CD14-positive monocyte (primary cell): ENCODE measurements at regions not wholly inside any gene's neighbourhood (a gene's known extent, or its start where the extent isn't known, plus 50 kb on each side); places are given as distances from the start of the nearest gene placed in this dataset.

ENCODE experiments used
- DNase-seq, 3 donors: peaks; one replicate each; pipeline ENCODE4 v3.0.0-alpha.2; 2011 to 2022
- H2AFZ ChIP-seq: 2 replicates; pipeline ENCODE4 v1.6.0; 2012; ENCODE audit warnings: mild to moderate bottlenecking, low read depth, low read length, inconsistent platforms; ENCODE audit not compliant: insufficient read depth, poor library complexity, severe bottlenecking
- H3K27ac ChIP-seq, 2 donors: 1 replicate in 1 of 2; 2 replicates in 1 of 2; pipeline ENCODE4 v1.5.1; 2012 to 2013; ENCODE audit warnings: low read length in 2 of 2, control low read depth in 1 of 2, inconsistent platforms in 1 of 2, low read depth in 1 of 2, mild to moderate bottlenecking in 1 of 2
- H3K27me3 ChIP-seq, 2 donors: one replicate each; pipeline versions ENCODE4 v1.6.0 to v1.6.1; 2011 to 2013; ENCODE audit warnings: low read length in 2 of 2; ENCODE audit not compliant: control insufficient read depth in 2 of 2, insufficient read depth in 2 of 2
- H3K36me3 ChIP-seq, 2 donors: replicated peaks in 1 of 2; 1 replicate in 1 of 2; 2 replicates in 1 of 2; pipeline versions ENCODE4 v1.5.1 to v1.6.1; 2012 to 2013; ENCODE audit warnings: low read length in 2 of 2, control low read depth in 1 of 2, inconsistent platforms in 1 of 2, mild to moderate bottlenecking in 1 of 2; ENCODE audit not compliant: insufficient read depth in 2 of 2, control insufficient read depth in 1 of 2
- H3K4me1 ChIP-seq, 2 donors: 1 replicate in 1 of 2; 2 replicates in 1 of 2; pipeline versions ENCODE4 v1.5.1 to v1.6.1; 2012 to 2013; ENCODE audit warnings: low read length in 2 of 2, control low read depth in 1 of 2, inconsistent platforms in 1 of 2, mild to moderate bottlenecking in 1 of 2, moderate library complexity in 1 of 2; ENCODE audit not compliant: insufficient read depth in 2 of 2, control insufficient read depth in 1 of 2
- H3K4me2 ChIP-seq: replicated peaks from 2 replicates; pipeline ENCODE3; 2012; ENCODE audit warnings: low read length, moderate library complexity, mild to moderate bottlenecking; ENCODE audit not compliant: poor library complexity, severe bottlenecking; ENCODE audit errors: extremely low read depth
- H3K4me3 ChIP-seq, 3 experiments: fragments of 200-600 bp in 1 of 3; sonication (generic) in 1 of 3; replicated peaks in 1 of 3; 1 replicate in 2 of 3; 2 replicates in 1 of 3; pipeline ENCODE4 v1.5.1; 2011 to 2013; ENCODE audit warnings: low read length in 3 of 3, mild to moderate bottlenecking in 3 of 3, control low read depth in 2 of 3, low read depth in 2 of 3, inconsistent platforms in 1 of 3, moderate library complexity in 1 of 3
- H3K79me2 ChIP-seq: 2 replicates; pipeline ENCODE4 v1.6.0; 2012; ENCODE audit warnings: mild to moderate bottlenecking, control low read depth, inconsistent platforms, low read length, moderate library complexity; ENCODE audit not compliant: insufficient read depth
- H3K9ac ChIP-seq: 2 replicates; pipeline ENCODE4 v1.6.0; 2017; ENCODE audit warnings: low read length, mild to moderate bottlenecking; ENCODE audit not compliant: insufficient read depth, poor library complexity, severe bottlenecking
- H3K9me3 ChIP-seq, 2 donors: replicated peaks in 1 of 2; 1 replicate in 1 of 2; 2 replicates in 1 of 2; pipeline versions ENCODE4 v1.5.1 to v1.6.1; 2012 to 2013; ENCODE audit warnings: low read length in 2 of 2, control low read depth in 1 of 2; ENCODE audit not compliant: control insufficient read depth in 1 of 2, insufficient read depth in 1 of 2
- H4K20me1 ChIP-seq: 2 replicates; pipeline ENCODE4 v1.6.0; 2012; ENCODE audit warnings: mild to moderate bottlenecking, low read length, control low read depth, moderate library complexity; ENCODE audit not compliant: insufficient read depth
- H3K27ac Mint-ChIP-seq, 7 donors: one replicate each; pipeline ENCODE4 v1.8.0; 2020; ENCODE audit warnings: mild to moderate bottlenecking in 7 of 7, mixed read lengths in 7 of 7, moderate library complexity in 6 of 7, inconsistent platforms in 2 of 7
- H3K27me3 Mint-ChIP-seq, 3 donors: one replicate each; pipeline ENCODE4 v1.8.0; 2021 to 2022; ENCODE audit warnings: low read depth in 3 of 3, mild to moderate bottlenecking in 3 of 3, mixed read lengths in 3 of 3, moderate library complexity in 3 of 3, inconsistent platforms in 1 of 3
- H3K36me3 Mint-ChIP-seq, 2 donors: one replicate each; pipeline ENCODE4 v1.8.0; 2020; ENCODE audit warnings: mixed read lengths in 2 of 2, inconsistent platforms in 1 of 2, mild to moderate bottlenecking in 1 of 2
- H3K4me1 Mint-ChIP-seq: one replicate; pipeline ENCODE4 v1.8.0; 2020; ENCODE audit warnings: mild to moderate bottlenecking, mixed read lengths
- H3K4me3 Mint-ChIP-seq, 2 donors: one replicate each; pipeline ENCODE4 v1.8.0; 2020; ENCODE audit warnings: mild to moderate bottlenecking in 2 of 2, mixed read lengths in 2 of 2, moderate library complexity in 1 of 2
- H3K9me3 Mint-ChIP-seq, 7 donors: one replicate each; pipeline ENCODE4 v1.8.0; 2020 to 2022; ENCODE audit warnings: mixed read lengths in 7 of 7, mild to moderate bottlenecking in 6 of 7, moderate library complexity in 6 of 7, inconsistent platforms in 2 of 7
- CTCF ChIP-seq: fragments of 200-600 bp; IDR thresholded peaks from one replicate; pipeline ENCODE4 v1.8.0; 2022; ENCODE audit warnings: antibody characterized with exemption, mild to moderate bottlenecking
- WGBS: methylation state at CpG from one replicate; pipeline ENCODE4 v1.1.5; 2013; ENCODE audit warnings: missing lambda C conversion rate; ENCODE audit not compliant: insufficient coverage; 5-methylcytosine and 5-hydroxymethylcytosine counted together
- intact Hi-C, 2 donors: fragments of 100-400 bp; cut with micrococcal nuclease; formaldehyde crosslinking; loops; one replicate each; pipeline versions ENCODE4 v1.15.0 to v1.15.1; 2023

GRCh38 chr14:80054020-80054419 is 157.3 kb downstream of the DIO2 start:
- Histone ChIP-seq H3K27me3 (no peaks in the 10 kb centered on the region), H3K36me3 (no peaks in the 10 kb centered on the region), H3K9me3 (no peaks in the 10 kb centered on the region), H3K79me2 (no peaks in the 10 kb centered on the region), H3K4me1 (no peaks in the 10 kb centered on the region), H4K20me1 (no peaks in the 10 kb centered on the region), H3K27ac (no peak overlapping the region), H2AFZ (no peak overlapping the region), H3K4me2 (no peak overlapping the region), H3K9ac (no peak overlapping the region), H3K4me3 (no peak overlapping the region)
- Mint-ChIP-seq H3K27me3 (no peaks in the 10 kb centered on the region), H3K4me1 (no peaks in the 10 kb centered on the region), H3K9me3 (peaks cover 0 to 1% (median 0%) of the 10 kb centered on the region in 7 donors), H3K27ac (no peak overlapping the region), H3K4me3 (no peak overlapping the region), H3K36me3 (no peaks in the 10 kb centered on the region)
- TF ChIP-seq CTCF, result no peak
- intact Hi-C loops, result no loop called here
- WGBS, result no CpG with 5 or more reads among the region's 3 CpGs
- no peak for DNase-seq

GRCh38 chr14:80049055-80049454 is 162.2 kb downstream of the DIO2 start:
- no peak overlapping the region for H3K4me3 Mint-ChIP-seq
- Histone ChIP-seq H3K36me3 (no peaks in the 10 kb centered on the region), H3K27ac (no peak overlapping the region), H3K4me3 (no peak overlapping the region), H3K27me3 (no peaks in the 10 kb centered on the region), H3K9ac (no peak overlapping the region), H3K4me2 (no peak overlapping the region), H3K9me3 (no peaks in the 10 kb centered on the region), H3K4me1 (no peaks in the 10 kb centered on the region), H2AFZ (no peak overlapping the region), H4K20me1 (no peaks in the 10 kb centered on the region), H3K79me2 (no peaks in the 10 kb centered on the region)
- peaks cover 0 to 2% (median 0%) of the 10 kb centered on the region in 3 donors for H3K27me3 Mint-ChIP-seq
- WGBS, result no CpG with 5 or more reads among the region's 2 CpGs
- no peak for TF ChIP-seq CTCF
- intact Hi-C loops, result no loop called here
- H3K4me1 Mint-ChIP-seq, result no peaks in the 10 kb centered on the region
- no peak overlapping the region for H3K27ac Mint-ChIP-seq
- DNase-seq, result no peak
- peaks cover 0 to 5% (median 0%) of the 10 kb centered on the region in 7 donors for H3K9me3 Mint-ChIP-seq
- no peaks in the 10 kb centered on the region for H3K36me3 Mint-ChIP-seq
